Hematopoietic multipotent progenitor cell treated with erythropoietin and hydrocortisone succinate and interleukin-3 and kit ligand, for 15 days (in vitro differentiated cells): ENCODE measurements at regions not wholly inside any gene's neighbourhood (a gene's known extent, or its start where the extent isn't known, plus 50 kb on each side); places are given as distances from the start of the nearest gene placed in this dataset.
"Not testable (repeated sequence)": the region's sequence is repeated elsewhere in the genome, so short reads cannot be mapped to it uniquely, and the experiment has no call there.

Experiments used
- DNase-seq: peaks from one replicate; pipeline ENCODE4 v3.0.0-alpha.2; 2015; ENCODE audit warnings: low spot score

DNA sequence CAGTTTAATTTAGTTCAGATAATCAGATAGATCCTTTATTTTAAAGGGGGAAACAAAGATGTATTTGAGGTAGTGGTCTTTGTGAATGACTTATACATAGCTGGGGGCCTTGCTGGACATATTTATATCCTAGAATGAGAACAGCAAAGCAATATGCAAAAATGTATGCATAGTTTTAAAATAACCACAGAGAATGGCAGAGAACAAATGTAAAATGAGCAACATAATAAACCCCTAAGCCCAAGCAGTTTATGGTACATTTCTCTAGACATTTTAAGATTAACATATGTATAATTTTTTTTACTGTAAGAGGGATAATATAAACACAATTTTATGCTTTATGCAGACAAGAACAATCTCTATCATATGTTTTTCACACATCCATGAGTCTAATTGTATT is 434.2 kb upstream of the SMIM31 start:
- no peak for DNase-seq

DNA sequence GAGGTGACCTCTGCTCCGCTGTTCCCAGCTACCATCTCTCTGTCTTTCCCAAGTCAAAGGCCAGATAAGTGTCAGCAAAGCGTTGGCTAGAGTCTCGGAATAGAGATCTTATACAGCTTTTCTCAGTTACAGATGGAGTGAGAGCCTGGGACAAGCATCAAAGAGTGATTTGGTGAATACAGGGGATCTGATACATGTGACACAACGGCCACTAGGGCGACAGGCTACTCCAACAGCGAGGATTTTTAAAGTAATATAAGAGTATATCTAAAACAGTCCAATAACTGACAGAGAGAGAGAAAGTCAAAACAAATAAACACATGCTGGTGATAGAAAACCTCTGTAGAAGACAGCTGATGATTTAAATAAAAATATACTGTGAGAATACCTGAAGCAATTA is 433.1 kb upstream of the SMIM31 start:
- no peak for DNase-seq

DNA sequence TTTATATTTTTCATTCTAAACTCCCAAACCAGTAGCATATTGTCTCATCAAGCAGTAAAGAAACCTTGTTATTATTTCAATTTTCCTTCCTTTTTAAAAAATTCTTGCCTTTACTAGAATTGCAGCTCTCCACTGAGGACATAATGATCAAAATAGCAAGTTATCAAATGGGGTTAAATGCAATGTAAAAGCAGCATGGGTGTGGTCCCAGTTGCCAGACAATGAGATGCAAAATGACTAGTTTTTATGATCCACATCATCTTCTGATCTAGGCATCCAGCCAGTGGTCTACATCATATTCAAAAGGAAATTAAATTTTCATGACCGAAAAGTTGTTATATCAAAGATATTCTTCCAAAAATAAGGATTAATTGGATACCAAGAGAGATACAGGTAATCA is 427.9 kb upstream of the SMIM31 start:
- no peak for DNase-seq

DNA sequence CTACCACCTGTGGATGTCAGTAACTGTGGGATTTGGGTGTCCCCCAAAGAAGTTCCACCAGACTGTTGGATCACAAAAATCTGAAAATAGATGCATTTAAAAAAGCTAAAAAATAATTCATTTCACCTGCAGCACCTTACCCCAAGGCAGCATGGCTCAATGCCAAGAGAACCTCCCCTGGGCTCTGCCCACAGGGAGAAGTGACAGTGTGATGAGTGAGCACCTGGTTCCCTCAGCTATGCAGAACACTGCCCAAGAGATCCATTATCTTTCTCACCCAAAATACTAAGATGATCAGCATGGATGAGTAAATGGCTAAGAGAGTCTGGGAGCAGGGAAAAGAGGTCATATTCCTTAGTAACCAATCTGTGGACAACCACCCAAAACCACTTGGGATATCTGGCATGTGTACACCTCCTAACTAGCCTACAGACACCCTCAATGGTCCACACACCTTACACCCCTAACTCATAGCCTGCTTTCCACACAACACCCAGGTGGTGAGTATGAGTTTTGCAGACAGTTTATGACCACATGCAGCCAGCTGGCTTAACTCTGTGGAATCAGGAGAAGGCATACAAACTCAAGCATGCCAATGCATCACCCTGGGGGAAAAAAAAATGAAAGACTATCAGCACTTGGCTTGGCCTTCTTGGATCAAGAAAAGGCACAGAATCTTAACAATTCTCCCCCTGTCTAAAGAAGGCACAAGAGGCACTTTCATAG is 416.5 kb upstream of the SMIM31 start:
- no peak for DNase-seq

DNA sequence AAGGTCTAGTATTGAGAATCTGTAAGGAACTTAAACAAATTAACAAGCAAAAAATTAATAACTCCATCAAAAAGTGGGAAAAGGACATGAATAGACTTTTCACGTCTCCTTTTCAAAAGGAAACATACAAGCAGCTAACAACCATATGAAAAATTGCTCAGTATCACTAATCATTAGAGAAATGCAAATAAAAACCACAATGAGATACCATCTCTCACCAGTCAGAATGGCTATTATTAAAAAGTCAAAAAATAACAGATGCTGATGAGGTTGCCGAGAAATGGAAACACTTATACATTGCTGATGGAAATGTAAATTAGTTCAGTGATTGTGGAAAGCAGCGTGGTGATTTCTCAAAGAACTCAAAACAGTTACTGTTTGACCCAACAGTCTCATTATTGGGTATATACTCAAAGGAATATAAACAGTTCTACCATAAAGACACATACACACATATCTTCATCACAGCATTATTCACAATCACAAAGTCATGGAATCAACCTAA is 410.4 kb upstream of the SMIM31 start:
- no peak for DNase-seq

DNA sequence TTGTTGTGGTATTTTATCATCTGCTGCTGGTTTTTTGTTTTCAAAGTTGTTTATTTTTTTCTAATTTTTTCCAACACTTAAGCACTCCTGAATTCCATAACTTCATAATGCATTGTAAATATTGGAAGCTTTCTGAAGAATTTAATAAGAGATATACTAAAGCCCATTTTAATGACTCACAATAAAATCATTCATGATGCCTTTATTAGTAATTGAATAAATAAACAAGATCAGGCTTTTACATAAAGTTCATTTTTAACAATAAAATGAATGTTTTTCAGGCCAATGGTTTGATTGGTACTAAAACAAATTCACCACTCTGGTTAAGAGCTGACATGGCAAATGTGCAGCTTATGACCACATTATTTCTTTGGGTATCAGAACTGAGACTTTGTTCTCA is 408.2 kb upstream of the SMIM31 start:
- DNase-seq = no peak

DNA sequence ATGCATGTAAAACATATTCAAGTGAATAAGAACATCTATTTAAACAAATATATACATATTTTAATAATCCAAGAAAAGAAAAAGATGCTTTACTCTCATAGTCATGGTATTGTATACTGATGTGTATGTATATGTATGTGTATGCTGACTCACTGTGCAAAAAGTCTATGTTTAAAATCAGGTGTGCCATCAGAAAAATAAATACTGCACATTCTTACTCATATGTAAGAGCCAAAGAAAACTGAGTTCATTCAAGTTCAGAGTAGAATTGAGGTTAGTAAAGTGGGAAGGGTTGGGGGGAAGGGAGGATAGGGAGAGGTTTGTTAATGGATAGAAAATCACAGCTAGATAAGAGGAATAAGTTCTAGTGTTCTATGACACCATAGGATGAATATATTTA is 403.9 kb upstream of the SMIM31 start:
- no peak for DNase-seq

DNA sequence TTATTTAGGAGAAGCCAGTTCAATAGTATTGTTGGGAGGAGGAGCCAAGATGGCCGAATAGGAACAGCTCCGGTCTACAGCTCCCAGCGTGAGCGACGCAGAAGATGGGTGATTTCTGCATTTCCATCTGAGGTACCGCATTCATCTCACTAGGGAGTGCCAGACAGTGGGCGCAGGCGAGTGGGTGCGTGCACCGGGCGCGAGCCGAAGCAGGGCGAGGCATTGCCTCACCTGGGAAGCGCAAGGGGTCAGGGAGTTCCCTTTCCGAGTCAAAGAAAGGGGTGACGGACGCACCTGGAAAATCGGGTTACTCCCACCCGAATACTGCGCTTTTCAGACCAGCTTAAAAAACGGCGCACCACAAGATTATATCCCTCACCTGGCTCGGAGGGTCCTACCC is 403.2 kb upstream of the SMIM31 start:
- DNase-seq = not testable (repeated sequence)

DNA sequence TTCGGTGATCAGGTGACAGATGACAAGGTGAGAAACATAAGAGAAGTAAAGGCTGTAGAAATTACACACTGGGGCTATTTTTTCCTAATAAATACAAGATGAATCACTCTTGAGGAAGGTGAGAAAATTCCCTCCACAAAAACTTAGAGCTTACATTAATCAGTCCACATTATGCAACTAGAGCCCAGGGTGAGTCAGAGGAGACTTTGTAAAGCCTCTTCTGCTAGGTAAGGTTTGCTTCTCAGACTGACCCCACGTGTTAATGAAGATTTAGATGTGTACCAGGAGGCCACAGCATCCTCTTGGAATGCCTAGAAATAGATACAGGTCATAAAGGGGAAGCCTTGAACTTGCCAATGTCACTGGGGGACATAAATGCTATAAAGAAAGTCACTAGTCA is 396.0 kb upstream of the SMIM31 start:
- no peak for DNase-seq

DNA sequence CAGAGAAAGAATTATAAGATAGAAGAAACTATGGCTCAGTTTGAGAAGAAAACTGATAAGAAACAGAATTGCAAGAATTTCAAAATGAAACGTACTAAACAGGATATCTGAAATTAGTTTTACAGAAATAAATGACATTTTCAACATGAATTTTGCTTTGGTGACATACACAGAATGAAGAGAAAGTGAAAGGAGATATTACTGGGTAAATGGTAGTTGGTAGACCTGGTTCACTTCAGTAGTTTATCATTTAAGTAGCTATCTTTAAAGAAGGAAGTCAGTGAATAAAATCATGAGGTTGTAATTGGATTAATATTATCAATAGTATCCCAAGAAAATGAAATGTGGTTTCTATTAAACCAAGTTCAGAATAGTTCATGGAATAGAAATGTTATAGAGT is 395.5 kb upstream of the SMIM31 start:
- no peak for DNase-seq

DNA sequence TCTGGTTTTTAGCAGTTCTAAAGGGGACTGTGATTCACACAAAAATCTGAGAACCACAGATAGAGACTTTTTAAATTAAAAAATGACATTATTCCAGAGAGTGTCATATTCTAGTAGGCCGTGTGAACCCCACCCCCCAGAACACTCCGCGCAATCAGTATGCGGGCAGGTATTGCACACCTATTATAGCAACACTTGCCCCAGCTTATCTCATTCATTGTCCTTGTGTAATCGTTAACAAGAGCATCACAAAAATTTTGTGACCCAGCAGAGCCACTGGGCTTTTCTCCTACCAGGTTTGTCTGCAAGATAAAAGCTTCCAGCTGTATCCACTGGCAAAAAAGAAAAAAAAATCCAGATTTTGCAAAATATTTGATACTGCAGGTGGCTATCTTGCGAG is 394.1 kb upstream of the SMIM31 start:
- DNase-seq = no peak

DNA sequence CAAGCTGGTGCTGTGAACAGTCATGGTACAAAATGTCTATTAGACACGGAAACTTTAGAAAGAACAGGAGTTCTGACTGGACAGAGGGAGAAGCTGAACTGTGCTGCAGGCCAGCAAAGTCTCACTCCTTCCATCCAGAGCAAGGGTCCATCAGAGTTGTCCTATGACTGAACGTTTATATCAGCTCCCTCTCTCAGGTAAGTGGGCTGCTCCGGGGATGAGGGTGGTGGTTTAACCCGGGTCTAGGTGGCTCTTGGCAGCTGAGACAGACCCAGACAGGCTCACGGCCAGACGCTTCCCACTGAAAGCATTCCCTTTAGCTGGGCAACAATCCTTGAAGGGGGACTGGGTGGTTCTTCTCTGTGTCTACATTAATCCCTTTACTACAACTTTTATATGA is 385.0 kb upstream of the SMIM31 start:
- no peak for DNase-seq

DNA sequence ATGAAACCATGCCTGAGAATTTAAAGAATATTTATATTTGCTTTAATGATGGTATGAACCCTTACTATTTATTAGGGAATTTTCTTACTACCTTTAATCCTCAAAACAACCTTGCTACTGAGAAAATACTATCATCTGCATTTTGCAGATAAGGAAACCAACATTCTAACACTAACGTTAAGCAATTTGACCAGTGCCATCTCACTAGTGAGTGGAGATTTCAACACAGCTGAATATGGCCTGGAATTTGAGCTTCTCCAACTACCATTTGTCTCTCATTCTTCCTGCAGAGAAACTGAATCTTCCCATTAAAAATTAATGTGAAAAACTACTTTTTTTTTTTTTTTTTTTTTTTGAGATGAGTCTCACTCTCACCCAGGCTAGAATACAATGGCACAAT is 380.9 kb upstream of the SMIM31 start:
- DNase-seq = no peak

DNA sequence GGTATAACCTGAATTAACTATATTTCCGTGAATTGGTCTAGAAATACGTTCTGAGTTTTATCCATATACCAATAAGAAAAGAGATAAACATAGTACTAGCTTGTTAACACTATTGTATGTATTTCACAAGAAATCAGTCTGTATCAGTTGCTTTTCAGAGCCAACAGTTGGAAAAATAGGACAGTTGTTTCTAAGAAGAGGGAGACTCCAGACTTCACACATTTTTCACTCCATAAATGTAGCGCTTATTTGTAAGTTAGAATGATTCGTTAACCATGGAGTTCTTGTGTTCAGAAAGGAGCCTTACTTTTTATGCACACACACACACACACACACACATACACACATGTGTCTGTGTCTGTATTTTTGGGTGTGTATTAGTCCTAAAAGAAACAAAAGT is 376.7 kb upstream of the SMIM31 start:
- no peak for DNase-seq

DNA sequence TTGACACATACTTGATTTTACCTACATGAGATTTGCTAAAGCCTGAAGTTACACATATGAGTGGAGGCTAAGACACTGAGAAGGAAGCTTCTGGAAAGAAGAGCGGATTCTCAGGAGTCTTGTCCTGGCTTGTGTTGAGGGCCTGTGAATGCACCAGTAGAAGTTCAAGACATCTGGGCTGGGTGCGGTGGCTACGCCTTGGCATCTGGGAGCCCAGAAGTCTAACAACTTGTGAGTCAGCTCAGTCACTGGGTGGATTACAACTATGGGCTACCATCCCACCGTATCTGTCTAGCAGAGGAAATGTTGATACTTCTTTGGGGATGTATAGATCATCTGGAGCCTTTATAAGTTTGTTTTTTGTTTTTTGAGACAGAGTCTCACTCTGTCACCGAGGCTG is 375.6 kb upstream of the SMIM31 start:
- no peak for DNase-seq

DNA sequence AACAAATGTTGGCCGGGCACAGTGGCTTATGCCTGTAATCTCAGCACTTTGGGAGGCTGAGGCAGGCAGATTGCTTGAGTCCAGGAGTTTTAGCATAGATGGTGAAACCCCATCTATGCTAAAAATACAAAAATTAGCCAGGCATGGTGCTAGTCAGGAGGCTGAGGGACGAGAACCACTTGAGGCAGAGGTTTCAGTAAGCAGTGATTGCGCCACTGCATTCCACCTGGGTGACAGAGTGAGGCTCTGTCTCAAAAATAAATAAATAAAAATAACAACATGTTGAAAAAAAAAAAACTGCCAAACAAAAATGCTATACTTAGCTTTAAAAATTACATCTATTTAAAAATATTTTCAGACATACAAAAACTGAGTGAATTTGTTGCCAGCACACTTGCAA is 374.2 kb upstream of the SMIM31 start:
- DNase-seq = no peak

DNA sequence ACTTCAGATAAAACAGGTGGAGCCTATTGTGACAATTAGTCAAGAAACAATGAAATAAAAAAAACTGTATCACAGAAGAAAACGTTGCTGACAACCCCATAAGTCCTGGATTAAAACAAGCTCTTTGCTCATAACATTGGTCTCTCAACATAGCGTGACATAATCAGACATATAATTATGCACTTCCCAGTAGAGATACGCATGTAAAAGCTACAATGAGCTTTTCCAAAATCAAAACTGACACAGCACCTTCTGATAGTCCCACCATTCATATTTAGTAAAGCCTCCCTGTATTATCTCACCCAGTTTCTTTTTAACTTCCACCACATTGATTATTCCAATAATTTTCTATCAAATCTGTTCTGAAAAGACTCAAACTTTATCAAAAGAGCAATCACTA is 372.1 kb upstream of the SMIM31 start:
- no peak for DNase-seq

DNA sequence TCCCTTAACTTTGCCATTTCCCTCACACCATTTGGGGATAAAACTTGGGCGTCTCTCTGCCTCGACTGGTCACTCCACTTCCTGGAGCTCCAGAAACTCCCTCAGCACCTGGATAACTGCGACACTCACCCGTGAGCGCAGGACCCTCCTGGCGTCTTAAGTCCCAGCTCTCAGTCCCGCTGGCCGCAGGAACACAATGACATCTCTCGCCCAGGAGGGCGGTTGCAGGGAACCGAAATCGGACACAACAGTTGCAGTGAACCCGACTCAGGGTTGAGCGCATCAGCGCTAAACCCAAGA is 370.9 kb upstream of the SMIM31 start:
- DNase-seq = no peak

DNA sequence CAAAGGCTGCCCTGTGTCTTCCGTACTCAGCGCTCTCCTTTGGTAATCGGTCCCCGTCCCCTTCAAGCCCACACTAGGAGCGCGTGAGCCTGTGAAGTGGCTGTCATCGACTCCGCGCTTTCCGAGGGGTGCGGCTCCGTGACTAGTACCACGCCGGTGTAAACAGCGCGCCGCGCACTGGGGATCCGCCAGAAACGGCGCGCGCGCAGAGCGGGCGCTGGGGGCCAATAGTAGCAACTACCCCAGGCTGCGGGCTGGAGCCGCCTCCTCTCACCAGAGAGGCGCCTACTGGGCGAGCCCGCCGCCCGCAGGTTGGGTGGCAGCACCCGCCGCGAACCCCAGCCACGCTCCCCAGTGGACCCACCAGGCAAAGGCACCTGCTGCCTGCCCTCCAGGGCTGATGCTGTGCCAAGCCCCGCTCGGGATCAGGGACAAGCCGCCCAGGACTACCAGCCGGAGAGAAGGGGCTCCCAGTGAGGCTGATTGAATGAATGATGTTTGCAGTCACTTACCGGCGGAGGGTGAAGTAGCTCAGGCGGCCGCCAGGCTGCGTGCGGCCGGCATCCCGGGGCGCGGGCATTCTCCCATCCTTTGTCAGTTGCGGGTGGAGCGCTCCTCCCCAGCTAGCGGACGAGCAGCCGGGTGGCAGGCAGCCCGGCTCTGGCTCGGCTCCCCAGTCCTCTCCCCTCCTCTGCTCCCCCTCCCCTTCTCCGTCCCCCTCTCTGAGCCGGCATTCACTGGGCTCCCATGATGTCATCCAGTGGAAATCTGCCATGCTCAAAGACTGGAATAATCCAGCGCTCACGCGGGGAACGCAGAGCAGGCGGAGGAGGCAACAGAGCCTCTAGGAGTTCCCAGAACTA is 370.3 kb upstream of the SMIM31 start:
- DNase-seq = no peak

DNA sequence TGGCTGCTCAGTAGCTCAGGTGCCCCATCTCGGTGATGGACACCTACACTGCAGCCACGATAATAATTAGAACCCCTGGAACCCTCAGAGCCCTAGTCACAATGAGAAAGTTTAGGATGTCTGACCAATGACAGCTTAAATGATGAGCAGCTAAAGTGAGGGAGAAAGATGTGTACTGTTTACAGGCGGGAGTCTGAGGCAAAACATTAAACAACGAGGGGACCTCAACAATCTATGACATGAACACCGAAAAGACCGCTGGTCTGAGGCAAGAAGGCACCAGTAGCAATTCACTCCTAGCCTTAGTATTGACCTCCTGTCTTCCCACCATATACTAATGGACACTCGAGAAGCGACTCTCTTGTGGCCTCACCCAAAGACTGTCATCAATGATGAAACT is 369.5 kb upstream of the SMIM31 start:
- no peak for DNase-seq

DNA sequence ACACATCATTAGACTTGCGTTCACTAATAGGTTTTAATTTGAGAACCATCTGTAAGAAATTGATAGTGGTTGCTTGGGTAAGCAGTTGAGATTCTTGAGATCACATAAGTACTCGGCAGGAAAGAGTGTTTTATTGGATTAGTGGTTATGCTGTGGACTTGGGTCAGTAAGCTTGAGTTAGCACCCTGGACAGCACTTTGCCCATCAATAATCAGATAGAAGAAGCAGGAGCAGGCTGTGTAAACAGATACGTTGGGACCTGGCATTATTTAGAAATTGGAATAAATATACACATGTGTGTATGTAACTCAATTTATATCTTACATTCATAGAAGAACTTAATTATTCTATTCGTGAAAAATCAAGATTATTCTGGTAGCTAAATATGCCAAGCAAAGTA is 357.5 kb upstream of the SMIM31 start:
- DNase-seq = no peak

DNA sequence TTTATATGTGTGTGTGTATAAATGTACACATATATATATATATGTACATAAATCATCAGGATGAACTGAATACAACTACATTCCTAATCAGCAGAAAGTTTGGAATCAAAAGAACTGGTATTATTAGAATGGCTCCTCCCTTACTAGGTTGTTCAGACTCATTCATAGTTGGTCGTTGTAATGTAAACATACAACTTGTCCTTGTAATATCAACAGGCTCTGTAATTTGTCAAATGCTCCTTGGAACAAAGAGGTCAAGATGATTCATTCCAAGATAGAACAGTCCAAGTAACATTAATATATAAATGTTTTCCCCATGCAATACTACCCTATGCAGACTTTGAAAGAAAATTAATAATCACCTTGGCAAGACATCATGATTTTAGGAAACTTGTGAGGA is 351.4 kb upstream of the SMIM31 start:
- DNase-seq = no peak

DNA sequence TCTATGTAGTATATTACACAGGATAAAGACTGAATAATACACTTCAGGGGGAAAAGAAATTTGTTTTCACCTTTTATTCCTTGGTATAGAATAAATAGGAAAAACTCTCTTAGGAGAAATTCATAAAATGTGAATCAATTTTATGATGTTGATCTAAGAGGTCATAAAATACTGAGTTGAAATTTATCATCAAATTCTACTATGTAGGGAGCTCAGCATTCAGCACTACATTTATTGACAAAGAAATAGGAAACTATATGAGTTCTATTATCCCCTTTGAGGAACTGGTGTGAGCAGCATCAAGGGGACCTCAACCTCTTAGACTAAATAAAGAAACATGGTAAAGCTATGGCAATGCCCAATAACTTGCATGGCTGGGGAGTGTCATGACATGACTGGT is 348.2 kb upstream of the SMIM31 start:
- DNase-seq = no peak

DNA sequence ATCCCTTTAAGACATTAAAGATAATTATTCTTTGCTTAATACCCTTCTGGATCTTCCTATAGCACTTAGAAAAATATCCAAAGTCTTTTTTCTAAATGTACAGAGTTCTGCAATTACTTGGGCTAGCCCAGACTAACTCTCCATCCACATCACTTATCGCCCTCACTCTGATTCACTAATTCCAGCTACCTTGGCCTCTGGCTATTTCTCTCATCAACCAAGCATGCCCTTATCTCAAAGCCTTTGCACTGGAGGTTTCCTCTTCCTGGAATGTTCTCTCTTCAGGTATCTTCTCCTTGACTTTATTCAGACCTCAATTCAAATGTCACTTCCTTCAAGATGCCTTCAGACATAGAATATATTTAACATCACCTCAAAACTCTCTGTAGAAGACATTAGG is 345.1 kb upstream of the SMIM31 start:
- DNase-seq = no peak
